H1 (cell line): ENCODE measurements at regions not wholly inside any gene's neighbourhood (a gene's known extent, or its start where the extent isn't known, plus 50 kb on each side); places are given as distances from the start of the nearest gene placed in this dataset.

Experiments used
- CTCF ChIA-PET: fragments of 300-600 bp; sonication (Branson Sonifier 250); formaldehyde crosslinking; loops from one replicate; lab custom pipeline; 2021; ENCODE audit not compliant: partially characterized antibody; lab: Charles Lee
- POLR2A ChIA-PET: fragments of 300-600 bp; sonication (Branson Sonifier 250); formaldehyde crosslinking; loops from one replicate; lab custom pipeline; 2021; ENCODE audit warnings: inconsistent platforms; ENCODE audit not compliant: partially characterized antibody; lab: Charles Lee
- DNase-seq, 2 experiments: peaks; one replicate each; pipeline versions ENCODE4 v3.0.0 to v3.0.0-alpha.2; 2010 to 2022; ENCODE audit warnings: low spot score in 2 of 2, low read depth in 1 of 2, mixed read lengths in 1 of 2
- FAIRE-seq: peaks from 2 replicates; lab custom pipeline; 2011; peaks lifted over from hg19 to GRCh38; lab: Jason Lieb, UNC
- H2AFZ ChIP-seq: 2 replicates; pipeline ENCODE4 v1.8.1; 2012; ENCODE audit warnings: low read length, inconsistent platforms
- H2AK5ac ChIP-seq: 2 replicates; pipeline ENCODE4 v1.6.1; 2013; ENCODE audit warnings: low read depth, low read length
- H2BK120ac ChIP-seq: replicated peaks from 2 replicates; pipeline ENCODE3; 2013; ENCODE audit warnings: low read depth, low read length, inconsistent platforms
- H2BK12ac ChIP-seq: 2 replicates; pipeline ENCODE4 v1.6.1; 2013; ENCODE audit warnings: low read depth, low read length
- H2BK15ac ChIP-seq: 2 replicates; pipeline ENCODE4 v1.6.1; 2013; ENCODE audit warnings: low read length
- H2BK20ac ChIP-seq: 2 replicates; pipeline ENCODE4 v1.6.1; 2013; ENCODE audit warnings: low read length
- H2BK5ac ChIP-seq: 2 replicates; pipeline ENCODE4 v1.6.1; 2013; ENCODE audit warnings: low read depth, low read length
- H3K14ac ChIP-seq: 2 replicates; pipeline ENCODE4 v1.6.1; 2013; ENCODE audit warnings: inconsistent platforms; ENCODE audit not compliant: insufficient read length
- H3K18ac ChIP-seq: 2 replicates; pipeline ENCODE4 v1.6.1; 2013; ENCODE audit warnings: low read length; ENCODE audit errors: extremely low read depth
- H3K23ac ChIP-seq: 2 replicates; pipeline ENCODE4 v1.6.1; 2013; ENCODE audit warnings: inconsistent platforms; ENCODE audit not compliant: insufficient read length
- H3K23me2 ChIP-seq: 2 replicates; pipeline ENCODE4 v1.6.1; 2013; ENCODE audit warnings: low read depth, low read length
- H3K27ac ChIP-seq: 2 replicates; pipeline ENCODE4 v1.6.1; 2011; ENCODE audit warnings: low read depth, low read length, inconsistent platforms
- H3K27me3 ChIP-seq, 4 experiments: replicated peaks in 1 of 4; 1 replicate in 1 of 4; 2 replicates in 3 of 4; pipeline versions ENCODE4 v1.6.1 to v1.8.1; 2011 to 2013; ENCODE audit warnings: low read length in 3 of 4, mild to moderate bottlenecking in 3 of 4, inconsistent platforms in 2 of 4, mixed read lengths in 2 of 4, moderate library complexity in 1 of 4; ENCODE audit not compliant: control insufficient read depth in 3 of 4, insufficient read depth in 3 of 4; ENCODE audit errors: extremely low read depth in 1 of 4
- H3K36me3 ChIP-seq, 4 experiments: 2 replicates each; pipeline versions ENCODE4 v1.6.1 to v1.8.1; 2011 to 2013; ENCODE audit warnings: mild to moderate bottlenecking in 4 of 4, low read length in 3 of 4, moderate library complexity in 2 of 4, control low read depth in 1 of 4, inconsistent platforms in 1 of 4; ENCODE audit not compliant: insufficient read depth in 4 of 4, control insufficient read depth in 2 of 4
- H3K4ac ChIP-seq: replicated peaks from 2 replicates; pipeline ENCODE3; 2013; ENCODE audit warnings: low read length, low read depth, mixed read lengths, inconsistent platforms; ENCODE audit not compliant: insufficient read length
- H3K4me1 ChIP-seq, 4 experiments: replicated peaks in 1 of 4; 1 replicate in 1 of 4; 2 replicates in 3 of 4; pipeline versions ENCODE4 v1.6.1 to v1.8.1; 2011 to 2013; ENCODE audit warnings: low read length in 3 of 4, inconsistent platforms in 2 of 4, mixed read lengths in 1 of 4; ENCODE audit not compliant: insufficient read depth in 4 of 4, control insufficient read depth in 3 of 4
- H3K4me2 ChIP-seq, 2 experiments: 2 replicates each; pipeline versions ENCODE4 v1.6.1 to v1.8.1; 2011 to 2013; ENCODE audit warnings: low read depth in 2 of 2, low read length in 2 of 2, control low read depth in 1 of 2, inconsistent platforms in 1 of 2, mild to moderate bottlenecking in 1 of 2; ENCODE audit not compliant: insufficient read depth in 1 of 2
- H3K4me3 ChIP-seq, 4 experiments: fragments of 200-600, 300-600 bp in 1 of 4; sonication (generic), shearing (Covaris generic), sonication (Bioruptor Twin) in 1 of 4; 2 replicates each; pipeline versions ENCODE4 v1.5.1 to v1.8.1; 2011 to 2016; ENCODE audit warnings: low read length in 4 of 4, low read depth in 3 of 4, control low read depth in 2 of 4, inconsistent platforms in 2 of 4, mild to moderate bottlenecking in 2 of 4, mixed read lengths in 1 of 4, moderate library complexity in 1 of 4; ENCODE audit not compliant: insufficient read depth in 2 of 4; ENCODE audit errors: extremely low read depth in 1 of 4
- H3K56ac ChIP-seq: replicated peaks from 2 replicates; pipeline ENCODE3; 2013; ENCODE audit warnings: low read depth, mild to moderate bottlenecking, mixed read lengths, low read length, inconsistent platforms; ENCODE audit not compliant: insufficient read length
- H3K79me1 ChIP-seq: 2 replicates; pipeline ENCODE4 v1.6.1; 2013; ENCODE audit warnings: low read depth, low read length, control low read depth
- H3K79me2 ChIP-seq, 2 experiments: 2 replicates each; pipeline versions ENCODE4 v1.6.1 to v1.8.1; 2012 to 2013; ENCODE audit warnings: low read length in 2 of 2, mild to moderate bottlenecking in 2 of 2, inconsistent platforms in 1 of 2; ENCODE audit not compliant: insufficient read depth in 2 of 2, control insufficient read depth in 1 of 2
- H3K9ac ChIP-seq, 4 experiments: replicated peaks in 1 of 4; 1 replicate in 1 of 4; 2 replicates in 3 of 4; pipeline versions ENCODE4 v1.6.1 to v1.8.1; 2011 to 2013; ENCODE audit warnings: low read depth in 3 of 4, low read length in 3 of 4, control low read depth in 2 of 4, mild to moderate bottlenecking in 2 of 4, moderate library complexity in 2 of 4, inconsistent platforms in 1 of 4; ENCODE audit errors: extremely low read depth in 1 of 4
- H3K9me3 ChIP-seq, 2 experiments: 2 replicates each; pipeline versions ENCODE4 v1.6.1 to v1.8.1; 2012 to 2013; ENCODE audit warnings: mild to moderate bottlenecking in 2 of 2, moderate library complexity in 2 of 2, control low read depth in 1 of 2, inconsistent platforms in 1 of 2, low read depth in 1 of 2, low read length in 1 of 2, mixed read lengths in 1 of 2; ENCODE audit not compliant: insufficient read depth in 2 of 2
- H4K20me1 ChIP-seq, 2 experiments: replicated peaks in 1 of 2; 2 replicates each; pipeline versions ENCODE3 to v1.8.1; 2011 to 2013; ENCODE audit warnings: inconsistent platforms in 2 of 2, low read length in 2 of 2, mild to moderate bottlenecking in 1 of 2; ENCODE audit not compliant: insufficient read depth in 2 of 2, control insufficient read depth in 1 of 2
- H4K5ac ChIP-seq: 2 replicates; pipeline ENCODE4 v1.6.1; 2013; ENCODE audit warnings: low read length, low read depth, mixed read lengths, inconsistent platforms; ENCODE audit not compliant: insufficient read length
- H4K8ac ChIP-seq: 2 replicates; pipeline ENCODE4 v1.8.0; 2013; ENCODE audit warnings: mild to moderate bottlenecking, moderate library complexity, low read length, inconsistent platforms; ENCODE audit not compliant: insufficient read depth; ENCODE audit errors: extremely low read depth
- H4K91ac ChIP-seq: replicated peaks from 2 replicates; pipeline ENCODE3; 2013; ENCODE audit warnings: low read length, mixed read lengths, inconsistent platforms; ENCODE audit not compliant: insufficient read length
- CTCF ChIP-seq, 3 experiments: IDR thresholded peaks; 1 replicate in 2 of 3; 2 replicates in 1 of 3; pipeline versions ENCODE4 v1.5.1 to v1.6.1; 2011; ENCODE audit warnings: low read length in 3 of 3, mild to moderate bottlenecking in 3 of 3, inconsistent platforms in 2 of 3, low read depth in 1 of 3, moderate library complexity in 1 of 3; ENCODE audit not compliant: insufficient read depth in 1 of 3; ENCODE audit errors: control extremely low read depth in 1 of 3
- HDAC6 ChIP-seq: IDR thresholded peaks from one replicate; pipeline ENCODE4 v1.7.1; 2012; ENCODE audit warnings: low read depth, mild to moderate bottlenecking, inconsistent platforms, low read length, moderate library complexity
- PHF8 ChIP-seq: fragments of 200-600 bp; sonication (generic); conservative IDR thresholded peaks from 2 replicates; pipeline ENCODE4 v1.7.1; 2012; ENCODE audit warnings: low read depth, mild to moderate bottlenecking, inconsistent platforms, low read length, moderate library complexity
- RXRA ChIP-seq: IDR thresholded peaks from 2 replicates; pipeline ENCODE4 v1.6.1; 2011; ENCODE audit warnings: low read depth, mild to moderate bottlenecking, low read length, moderate library complexity; ENCODE audit not compliant: insufficient read depth
- SRF ChIP-seq: IDR thresholded peaks from 2 replicates; pipeline ENCODE4 v1.6.1; 2011; ENCODE audit warnings: mild to moderate bottlenecking, low read depth, low read length, moderate library complexity
- WGBS, 2 experiments: shearing (Covaris generic) in 1 of 2; methylation state at CpG; one replicate each; pipeline versions ENCODE4 v1.1.6 to v1.1.7; 2013 to 2015; ENCODE audit warnings: low lambda C conversion rate in 2 of 2, mixed read lengths in 2 of 2, inconsistent platforms in 1 of 2, low coverage in 1 of 2, missing lambda C conversion rate in 1 of 2; ENCODE audit not compliant: insufficient replicate concordance in 2 of 2, insufficient coverage in 1 of 2, insufficient read length in 1 of 2; ENCODE audit errors: extremely low coverage in 1 of 2, missing lambda C conversion rate in 1 of 2; 5-methylcytosine and 5-hydroxymethylcytosine counted together

DNA sequence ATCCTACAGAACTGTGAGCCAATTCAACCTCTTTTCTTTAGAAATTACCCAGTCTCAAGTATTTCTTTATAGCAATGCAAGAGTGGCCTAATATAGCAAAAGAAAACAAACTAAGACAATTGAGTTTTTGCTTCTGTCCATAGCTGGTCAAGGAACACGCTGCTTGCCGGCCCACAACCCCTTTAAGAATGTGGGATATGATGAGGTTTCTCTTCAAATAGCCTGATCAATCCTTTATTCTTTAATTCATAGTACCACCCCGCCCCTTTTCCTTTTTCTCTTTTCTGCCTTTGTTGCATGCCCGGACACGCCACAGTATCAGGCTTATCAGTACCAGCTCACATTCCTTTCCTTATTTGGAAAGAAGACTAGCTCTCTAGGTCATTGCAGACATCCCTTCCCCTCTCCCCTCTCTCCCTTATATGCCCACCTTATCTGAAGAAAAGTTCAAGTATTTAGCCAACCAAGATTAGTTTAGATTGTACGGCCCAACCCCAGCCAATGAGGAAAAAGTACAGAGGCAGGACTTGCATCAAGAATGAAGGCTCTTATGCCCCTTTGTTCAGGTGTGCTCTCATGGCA is 404.5 kb downstream of the OCA2 start:
- FAIRE-seq: no peak
- Histone ChIP-seq H2AFZ (no peak overlapping the region), H4K20me1 (peaks cover 0 to 3% of the 10 kb centered on the region in 2 experiments), H3K4me1 (peaks cover 0 to 5% (median 3%) of the 10 kb centered on the region in 4 experiments; a peak in 2 of 7 replicates), H3K79me2 (no peaks in the 10 kb centered on the region), H3K18ac (peak overlapping the region; percentile 39; the same call in 1 of the 2 replicates), H3K56ac (no peak overlapping the region), H3K27ac (peak overlapping the region; percentile 24; the same call in 1 of the 2 replicates), H3K4ac (no peak overlapping the region), H4K5ac (no peak overlapping the region), H3K27me3 (no peaks in the 10 kb centered on the region), H3K79me1 (no peaks in the 10 kb centered on the region), H2BK12ac (peak overlapping the region; percentile 71; the same call in 1 of the 2 replicates), H2BK5ac (peak overlapping the region; percentile 26; the same call in 1 of the 2 replicates), H2BK15ac (no peak overlapping the region), H3K9ac (no peak overlapping the region)
- WGBS, 2 experiments: 74% methylated on average over 6 of the region's 6 CpGs; no CpG with 5 or more reads in 1 of the 2 experiments
- CTCF ChIA-PET: interaction anchor here (0.9 to 1.5 kb wide), 3 partner anchors 14 to 18 kb away, joined by 3 to 4 read pairs (median 3); no protein-coding TSS in a partner anchor
- TF ChIP-seq RXRA (no peak), CTCF (IDR thresholded peaks at IDR 0.05; ENCODE audit: control extremely low read depth in 1 of 3, insufficient read depth in 1 of 3, low read depth in 1 of 3, low read length in 3 of 3) (no peak), SRF (peak; percentile 86), HDAC6 (no peak), PHF8 (no peak)
- TF ChIP-seq, all 59 proteins: peak for 1
- H3K9me3 ChIP-seq: 0 out of 4 replicates have a peak, but pooled peaks cover 0 to 3% of the 10 kb centered on the region in 2 experiments
- no peaks in the 10 kb centered on the region for H3K36me3 ChIP-seq
- no peak overlapping the region; a peak in 1 of 4 replicates for H3K4me2 ChIP-seq
- no peak overlapping the region for H3K23ac ChIP-seq
- no peak overlapping the region for H4K8ac ChIP-seq
- H3K14ac ChIP-seq: no peak overlapping the region
- peak overlapping the region; percentile 95 for H2BK120ac ChIP-seq
- H2BK20ac ChIP-seq: peak overlapping the region; percentile 99; the same call in 1 of the 2 replicates
- H3K23me2 ChIP-seq: peaks cover 3% of the 10 kb centered on the region; the same call in 1 of the 2 replicates
- no peak overlapping the region for H3K4me3 ChIP-seq
- DNase-seq: no peak
- peak overlapping the region; percentile 25 for H4K91ac ChIP-seq
- POLR2A ChIA-PET: interaction anchor here (0.6 kb wide), 1 partner anchor 241 kb away, joined by 3 read pairs; no protein-coding TSS in a partner anchor
- H2AK5ac ChIP-seq: no peak overlapping the region
